Stimulated activated CD8-positive, alpha-beta memory T cell treated with anti-CD3 and anti-CD28 coated beads, Interleukin-15, amount 100 ng/mL, for 48 hours (primary cell): ENCODE measurements at regions not wholly inside any gene's neighbourhood (a gene's known extent, or its start where the extent isn't known, plus 50 kb on each side); places are given as distances from the start of the nearest gene placed in this dataset.
"Not testable (repeated sequence)": the region's sequence is repeated elsewhere in the genome, so short reads cannot be mapped to it uniquely, and the experiment has no call there.

Experiments used
- DNase-seq, 2 donors: peaks; one replicate each; pipeline ENCODE4 v3.0.0-alpha.2; 2020; ENCODE audit warnings: low read depth in 2 of 2

GRCh38 chr4:118587116-118587831 is 97.9 kb upstream of the METTL14 start:
- no peak for DNase-seq

GRCh38 chr4:118587946-118588345 is 97.2 kb upstream of the METTL14 start:
- no peak for DNase-seq

- no peak for DNase-seq
These were observed 95.6 kb upstream of the METTL14 start for GRCh38 chr4:118589471-118590055.

- peak; percentile 93 to 94 for DNase-seq
These were observed 93.7 kb upstream of the METTL14 start for GRCh38 chr4:118591339-118592046.

- DNase-seq, result not testable (repeated sequence)
These were observed 92.9 kb upstream of the METTL14 start for GRCh38 chr4:118592289-118592688.

- DNase-seq, result not testable (repeated sequence)
These were observed 89.3 kb upstream of the METTL14 start for GRCh38 chr4:118595883-118596282.

- DNase-seq, result not testable (repeated sequence)
These were observed 60.1 kb upstream of the METTL14 start for GRCh38 chr4:118625097-118625496.

- DNase-seq, result not testable (repeated sequence)
These were observed 55.5 kb upstream of the METTL14 start for GRCh38 chr4:118629697-118630096.

GRCh38 chr4:118630897-118631296 is 54.3 kb upstream of the METTL14 start:
- DNase-seq, result not testable (repeated sequence)

GRCh38 chr4:118631321-118632050 is 53.7 kb upstream of the METTL14 start:
- not testable (repeated sequence) for DNase-seq

GRCh38 chr4:118633476-118633875 is 51.7 kb upstream of the METTL14 start:
- not testable (repeated sequence) for DNase-seq

GRCh38 chr4:118634126-118634875 is 50.9 kb upstream of the METTL14 start:
- not testable (repeated sequence) for DNase-seq
